Hepatocyte (in vitro differentiated cells): ENCODE measurements at regions not wholly inside any gene's neighbourhood (a gene's known extent, or its start where the extent isn't known, plus 50 kb on each side); places are given as distances from the start of the nearest gene placed in this dataset.

Source experiments
- DNase-seq: peaks from one replicate; pipeline ENCODE4 v3.0.0-alpha.2; 2016; ENCODE audit warnings: low spot score
- H2AFZ ChIP-seq: fragments of 200-600 bp; sonication (generic); 2 replicates; pipeline ENCODE4 v1.6.0; 2016; ENCODE audit warnings: antibody characterized with exemption, mild to moderate bottlenecking
- H3K27ac ChIP-seq: fragments of 200-600 bp; sonication (generic); 2 replicates; pipeline ENCODE4 v1.5.1; 2016; ENCODE audit warnings: mild to moderate bottlenecking
- H3K27me3 ChIP-seq: fragments of 200-600 bp; sonication (generic); 2 replicates; pipeline ENCODE4 v1.6.1; 2016
- H3K36me3 ChIP-seq: fragments of 200-600 bp; sonication (generic); replicated peaks from 2 replicates; pipeline ENCODE4 v1.5.1; 2016; ENCODE audit warnings: low read depth; ENCODE audit not compliant: insufficient read depth
- H3K4me1 ChIP-seq: fragments of 200-600 bp; sonication (generic); 2 replicates; pipeline ENCODE4 v1.5.1; 2016; ENCODE audit warnings: mild to moderate bottlenecking, moderate library complexity; ENCODE audit not compliant: insufficient read depth
- H3K4me2 ChIP-seq: fragments of 200-600 bp; sonication (generic); 2 replicates; pipeline ENCODE4 v1.6.0; 2016
- H3K4me3 ChIP-seq: fragments of 200-600 bp; sonication (generic); 2 replicates; pipeline ENCODE4 v1.5.1; 2016; ENCODE audit warnings: mild to moderate bottlenecking
- H3K79me2 ChIP-seq: fragments of 200-600 bp; sonication (generic); 2 replicates; pipeline ENCODE4 v1.6.0; 2017; ENCODE audit warnings: mild to moderate bottlenecking
- H3K9me2 ChIP-seq: fragments of 200-600 bp; sonication (generic); replicated peaks from 2 replicates; pipeline ENCODE4 v1.6.0; 2017; ENCODE audit warnings: mild to moderate bottlenecking; ENCODE audit not compliant: insufficient read depth
- H3K9me3 ChIP-seq: fragments of 200-600 bp; sonication (generic); 2 replicates; pipeline ENCODE4 v1.5.1; 2016; ENCODE audit warnings: low read depth, mild to moderate bottlenecking
- H4K20me1 ChIP-seq: fragments of 200-600 bp; sonication (generic); 2 replicates; pipeline ENCODE4 v1.6.0; 2016; ENCODE audit warnings: mild to moderate bottlenecking; ENCODE audit not compliant: insufficient read depth, poor library complexity, severe bottlenecking
- EZH2 ChIP-seq: fragments of 200-600 bp; sonication (generic); IDR thresholded peaks from 2 replicates; pipeline ENCODE4 v1.6.1; 2016; ENCODE audit warnings: antibody characterized with exemption, mild to moderate bottlenecking, borderline replicate concordance
- EZH2phosphoT487 ChIP-seq: fragments of 200-600 bp; sonication (generic); IDR thresholded peaks from one replicate; pipeline ENCODE4 v1.6.1; 2018; ENCODE audit warnings: antibody characterized with exemption, mild to moderate bottlenecking, low read depth, moderate library complexity; ENCODE audit not compliant: unreplicated experiment, severe bottlenecking
- WGBS: methylation state at CpG from one replicate; pipeline ENCODE4 v1.1.6; 2016; ENCODE audit warnings: low lambda C conversion rate; ENCODE audit errors: missing lambda C conversion rate; 5-methylcytosine and 5-hydroxymethylcytosine counted together
- TF ChIP-seq, protein P1 (sequence below): fragments of 200-600 bp; sonication (generic); IDR thresholded peaks from 2 replicates; pipeline ENCODE4 v1.5.1; 2016; ENCODE audit warnings: antibody characterized with exemption, mild to moderate bottlenecking; ENCODE audit not compliant: poor library complexity

DNA sequence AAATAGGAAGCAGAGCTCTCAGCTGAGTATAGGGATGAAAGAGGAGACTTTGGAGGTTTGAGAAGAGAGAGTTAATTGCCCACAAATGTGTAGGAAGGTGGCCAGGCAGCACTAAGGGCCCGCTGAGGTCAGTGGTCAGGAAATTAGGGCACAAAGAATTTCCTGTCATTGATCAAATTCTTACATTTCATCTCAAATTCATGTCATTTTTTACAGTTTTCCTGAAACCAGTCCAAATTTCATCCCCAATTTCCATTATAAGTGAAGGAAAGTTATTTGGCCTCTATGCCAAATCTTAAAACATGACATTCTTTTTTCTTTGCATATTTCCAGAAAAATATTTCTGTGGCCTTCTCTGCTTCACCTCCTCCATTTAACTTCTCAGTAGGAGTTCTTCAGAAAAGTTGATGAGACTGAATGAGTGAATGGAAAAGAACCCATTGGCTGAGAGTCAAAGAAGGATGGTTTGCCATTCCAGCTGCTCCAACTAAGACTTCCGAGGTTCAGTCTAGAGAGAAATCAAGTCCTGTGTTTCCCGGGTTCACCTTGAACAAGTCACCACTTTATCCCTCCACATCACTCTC is 68.7 kb upstream of the SPRY1 start:
- WGBS, result 83% methylated on average over 3 of the region's 3 CpGs
- TF ChIP-seq EZH2phosphoT487 (no peak), EZH2 (no peak)
- TF ChIP-seq, protein P1, sequence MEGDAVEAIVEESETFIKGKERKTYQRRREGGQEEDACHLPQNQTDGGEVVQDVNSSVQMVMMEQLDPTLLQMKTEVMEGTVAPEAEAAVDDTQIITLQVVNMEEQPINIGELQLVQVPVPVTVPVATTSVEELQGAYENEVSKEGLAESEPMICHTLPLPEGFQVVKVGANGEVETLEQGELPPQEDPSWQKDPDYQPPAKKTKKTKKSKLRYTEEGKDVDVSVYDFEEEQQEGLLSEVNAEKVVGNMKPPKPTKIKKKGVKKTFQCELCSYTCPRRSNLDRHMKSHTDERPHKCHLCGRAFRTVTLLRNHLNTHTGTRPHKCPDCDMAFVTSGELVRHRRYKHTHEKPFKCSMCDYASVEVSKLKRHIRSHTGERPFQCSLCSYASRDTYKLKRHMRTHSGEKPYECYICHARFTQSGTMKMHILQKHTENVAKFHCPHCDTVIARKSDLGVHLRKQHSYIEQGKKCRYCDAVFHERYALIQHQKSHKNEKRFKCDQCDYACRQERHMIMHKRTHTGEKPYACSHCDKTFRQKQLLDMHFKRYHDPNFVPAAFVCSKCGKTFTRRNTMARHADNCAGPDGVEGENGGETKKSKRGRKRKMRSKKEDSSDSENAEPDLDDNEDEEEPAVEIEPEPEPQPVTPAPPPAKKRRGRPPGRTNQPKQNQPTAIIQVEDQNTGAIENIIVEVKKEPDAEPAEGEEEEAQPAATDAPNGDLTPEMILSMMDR, result no peak

DNA sequence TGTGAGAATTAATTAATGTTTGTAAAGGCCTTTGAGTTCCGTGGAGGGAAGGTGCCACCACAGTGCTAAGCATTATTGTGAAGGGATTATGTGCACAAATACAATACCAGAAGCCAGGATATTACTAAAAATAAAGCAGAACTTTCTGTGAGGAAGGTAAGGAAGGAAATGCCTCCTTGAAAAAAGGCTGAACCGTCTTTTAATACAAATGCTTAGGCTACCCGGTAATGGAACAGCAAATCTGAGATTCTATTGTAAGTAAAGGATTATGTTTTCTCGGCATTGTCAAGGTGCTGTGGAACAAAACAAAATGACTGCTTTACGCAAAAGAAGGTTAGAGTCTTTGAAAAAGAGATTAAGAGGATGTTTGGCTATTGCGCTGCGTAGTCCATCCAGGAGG is 57.9 kb upstream of the SPRY1 start:
- H3K4me3 ChIP-seq, result no peak overlapping the region
- no peaks in the 10 kb centered on the region for H3K36me3 ChIP-seq
- no peaks in the 10 kb centered on the region for H3K27me3 ChIP-seq
- H3K9me3 ChIP-seq, result no peaks in the 10 kb centered on the region
- no peaks in the 10 kb centered on the region for H3K9me2 ChIP-seq
- no peaks in the 10 kb centered on the region for H3K79me2 ChIP-seq
- H3K27ac ChIP-seq, result no peak overlapping the region
- no peak overlapping the region for H2AFZ ChIP-seq
- DNase-seq, result no peak
- TF ChIP-seq EZH2, result no peak
- TF ChIP-seq, protein P1, result no peak
- TF ChIP-seq EZH2phosphoT487, result no peak
- no peaks in the 10 kb centered on the region for H3K4me1 ChIP-seq
- 79% methylated on average over 7 of the region's 7 CpGs for WGBS
- no peaks in the 10 kb centered on the region for H4K20me1 ChIP-seq
- no peak overlapping the region for H3K4me2 ChIP-seq

More for the DNA sequence above, 68.7 kb upstream of the SPRY1 start:
- Histone ChIP-seq H3K27me3 (no peaks in the 10 kb centered on the region), H4K20me1 (no peaks in the 10 kb centered on the region), H3K79me2 (no peaks in the 10 kb centered on the region), H3K27ac (no peak overlapping the region), H3K4me3 (no peak overlapping the region), H2AFZ (no peak overlapping the region), H3K36me3 (no peaks in the 10 kb centered on the region), H3K4me1 (no peaks in the 10 kb centered on the region), H3K9me2 (no peaks in the 10 kb centered on the region), H3K4me2 (no peak overlapping the region), H3K9me3 (no peaks in the 10 kb centered on the region)
- DNase-seq, result no peak

DNA sequence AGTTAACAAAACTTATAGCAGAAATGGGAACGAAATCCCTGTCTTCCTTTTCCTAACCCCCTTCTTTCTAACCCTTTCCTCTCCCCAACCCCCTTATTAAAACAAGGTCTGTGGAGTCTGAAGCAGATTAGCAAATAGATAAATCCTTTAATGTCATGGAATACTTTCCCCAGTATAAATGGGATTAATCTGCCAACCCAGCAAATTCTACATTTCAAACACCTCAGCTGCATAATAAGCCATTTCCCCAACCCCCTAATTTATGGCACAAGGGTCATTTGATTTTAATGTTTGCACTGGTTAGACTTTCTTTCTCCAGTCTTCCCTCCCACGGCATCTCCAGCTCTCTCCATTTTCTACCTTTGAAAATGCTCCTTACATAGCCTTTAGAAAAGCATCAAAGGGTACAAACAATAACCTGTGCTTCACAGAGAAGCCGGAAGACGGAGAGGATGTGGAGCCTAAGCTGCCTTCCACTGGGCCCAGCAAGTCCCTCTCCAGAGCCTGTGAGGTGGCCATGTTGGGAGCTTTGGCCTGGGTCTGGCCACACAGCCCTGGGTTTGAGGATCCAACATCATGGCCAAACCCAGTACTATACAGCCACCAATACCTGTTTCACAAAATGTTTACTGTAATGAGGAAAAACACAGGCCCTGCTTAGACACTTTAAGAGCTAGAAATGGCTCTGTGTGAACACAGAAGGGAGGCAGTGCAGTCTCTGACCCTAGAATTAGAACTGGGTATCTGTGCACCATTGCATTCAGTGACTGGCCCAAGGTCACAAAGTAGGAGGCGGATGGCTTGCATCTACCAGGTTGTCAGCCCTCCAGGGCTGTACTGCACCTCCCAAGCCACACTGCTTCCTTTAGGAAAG is 56.9 kb upstream of the SPRY1 start:
- WGBS, result 82% methylated on average over 5 of the region's 5 CpGs
- DNase-seq, result no peak
- no peaks in the 10 kb centered on the region for H3K4me1 ChIP-seq
- peak overlapping the region; percentile 33 for H3K27ac ChIP-seq
- TF ChIP-seq EZH2, result no peak
- TF ChIP-seq, protein P1, result no peak
- no peak for TF ChIP-seq EZH2phosphoT487
- H3K79me2 ChIP-seq, result no peaks in the 10 kb centered on the region
- H3K9me3 ChIP-seq, result no peaks in the 10 kb centered on the region
- no peak overlapping the region for H2AFZ ChIP-seq
- H3K27me3 ChIP-seq, result no peaks in the 10 kb centered on the region
- no peak overlapping the region for H3K4me2 ChIP-seq
- no peaks in the 10 kb centered on the region for H3K36me3 ChIP-seq
- H3K9me2 ChIP-seq, result no peaks in the 10 kb centered on the region
- H3K4me3 ChIP-seq, result no peak overlapping the region
- H4K20me1 ChIP-seq, result no peaks in the 10 kb centered on the region
